ENCODE measurements at regions not wholly inside any gene's neighbourhood (a gene's known extent, or its start where the extent isn't known, plus 50 kb on each side); places are given as distances from the start of the nearest gene placed in this dataset.

DNA sequence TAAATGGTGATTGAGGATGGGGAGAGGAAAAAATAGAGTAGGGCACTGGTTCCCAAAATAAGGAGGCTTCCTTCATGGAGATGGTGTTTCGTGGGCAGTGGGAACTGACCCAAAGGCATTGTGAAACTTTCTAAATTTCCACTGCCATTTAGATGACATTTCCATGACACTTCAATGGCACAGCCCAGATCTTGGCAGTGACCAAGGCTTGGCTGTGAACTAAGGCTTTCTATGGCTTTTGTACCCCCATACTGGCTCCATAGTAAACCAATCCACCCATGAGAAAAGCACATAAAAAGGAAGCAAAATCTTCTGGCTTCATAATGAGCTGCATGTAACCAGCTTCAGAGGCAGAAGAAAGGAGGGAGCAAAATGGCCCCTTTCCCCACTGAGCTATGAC lies 321.0 kb upstream of the TLE4 start:
- DNase-seq = no peak
- Histone ChIP-seq H3K27ac (no peak overlapping the region), H3K27me3 (no peaks in the 10 kb centered on the region), H3K4me1 (no peaks in the 10 kb centered on the region), H3K4me3 (no peak overlapping the region), H3K9me3 (no peaks in the 10 kb centered on the region), H3K36me3 (ENCODE audit: low read depth, missing control alignments) (no peaks in the 10 kb centered on the region)
- TF ChIP-seq POLR2A (IDR thresholded peaks at IDR 0.05) = no peak
- TF ChIP-seq, protein P1, sequence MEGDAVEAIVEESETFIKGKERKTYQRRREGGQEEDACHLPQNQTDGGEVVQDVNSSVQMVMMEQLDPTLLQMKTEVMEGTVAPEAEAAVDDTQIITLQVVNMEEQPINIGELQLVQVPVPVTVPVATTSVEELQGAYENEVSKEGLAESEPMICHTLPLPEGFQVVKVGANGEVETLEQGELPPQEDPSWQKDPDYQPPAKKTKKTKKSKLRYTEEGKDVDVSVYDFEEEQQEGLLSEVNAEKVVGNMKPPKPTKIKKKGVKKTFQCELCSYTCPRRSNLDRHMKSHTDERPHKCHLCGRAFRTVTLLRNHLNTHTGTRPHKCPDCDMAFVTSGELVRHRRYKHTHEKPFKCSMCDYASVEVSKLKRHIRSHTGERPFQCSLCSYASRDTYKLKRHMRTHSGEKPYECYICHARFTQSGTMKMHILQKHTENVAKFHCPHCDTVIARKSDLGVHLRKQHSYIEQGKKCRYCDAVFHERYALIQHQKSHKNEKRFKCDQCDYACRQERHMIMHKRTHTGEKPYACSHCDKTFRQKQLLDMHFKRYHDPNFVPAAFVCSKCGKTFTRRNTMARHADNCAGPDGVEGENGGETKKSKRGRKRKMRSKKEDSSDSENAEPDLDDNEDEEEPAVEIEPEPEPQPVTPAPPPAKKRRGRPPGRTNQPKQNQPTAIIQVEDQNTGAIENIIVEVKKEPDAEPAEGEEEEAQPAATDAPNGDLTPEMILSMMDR (IDR thresholded peaks at IDR 0.05) = no peak
- intact Hi-C loops (cut with DNase I; ENCODE audit: low total_unique reads) = no loop called here
- WGBS, 2 donors = 93 to 100% methylated on average over 1 of the region's 1 CpG

GRCh38 chr9:79254900-79255650 lies 316.7 kb upstream of the TLE4 start:
- WGBS, 2 donors = 75% methylated on average over 8 of the region's 8 CpGs
- DNase-seq = no peak
- H3K36me3 ChIP-seq (ENCODE audit: low read depth, missing control alignments) = no peaks in the 10 kb centered on the region
- no peaks in the 10 kb centered on the region for H3K9me3 ChIP-seq
- no peaks in the 10 kb centered on the region for H3K27me3 ChIP-seq
- no peaks in the 10 kb centered on the region for H3K4me1 ChIP-seq
- no peak overlapping the region for H3K27ac ChIP-seq
- TF ChIP-seq, protein P1 (IDR thresholded peaks at IDR 0.05) = no peak
- TF ChIP-seq POLR2A (IDR thresholded peaks at IDR 0.05) = no peak
- intact Hi-C loops (cut with DNase I; ENCODE audit: low total_unique reads) = no loop called here
- no peak overlapping the region for H3K4me3 ChIP-seq

DNA sequence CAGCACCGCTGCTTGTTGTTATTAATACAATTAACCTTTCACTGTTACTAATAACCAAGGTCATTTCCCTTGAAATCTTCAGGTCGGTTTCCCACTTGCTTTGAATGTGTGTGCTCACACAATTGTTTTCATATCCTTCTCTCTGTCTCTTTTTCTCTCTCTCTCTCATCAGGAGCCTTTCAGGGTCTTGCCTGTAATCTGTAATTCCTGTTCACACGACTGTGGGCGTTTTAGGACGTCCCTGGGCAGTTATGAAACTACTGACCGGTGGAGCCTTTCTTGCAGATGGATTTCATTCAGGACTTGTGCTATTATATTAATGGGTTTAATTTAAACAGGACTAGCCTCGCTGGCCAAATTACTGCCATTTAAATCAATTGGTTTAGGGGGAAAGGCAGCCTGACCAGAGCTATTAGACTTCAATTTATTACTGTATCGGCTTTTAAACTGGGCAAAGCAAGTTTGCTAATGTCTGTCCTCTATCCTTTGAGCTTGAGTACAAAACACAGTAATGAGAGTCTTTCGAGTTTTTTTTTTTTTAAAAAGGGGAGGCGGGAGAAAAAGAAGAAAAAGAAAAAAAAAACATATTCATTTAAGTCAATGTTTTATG lies 316.0 kb upstream of the TLE4 start:
- no peak for DNase-seq
- no peaks in the 10 kb centered on the region for H3K4me1 ChIP-seq
- no peaks in the 10 kb centered on the region for H3K27me3 ChIP-seq
- no peak overlapping the region for H3K4me3 ChIP-seq
- WGBS, 2 donors = 39 to 48% methylated on average over 10 of the region's 10 CpGs
- H3K36me3 ChIP-seq (ENCODE audit: low read depth, missing control alignments) = no peaks in the 10 kb centered on the region
- intact Hi-C loops (cut with DNase I; ENCODE audit: low total_unique reads) = no loop called here
- no peaks in the 10 kb centered on the region for H3K9me3 ChIP-seq
- no peak overlapping the region for H3K27ac ChIP-seq
- TF ChIP-seq, protein P1 (IDR thresholded peaks at IDR 0.05) = no peak
- TF ChIP-seq POLR2A (IDR thresholded peaks at IDR 0.05) = no peak

DNA sequence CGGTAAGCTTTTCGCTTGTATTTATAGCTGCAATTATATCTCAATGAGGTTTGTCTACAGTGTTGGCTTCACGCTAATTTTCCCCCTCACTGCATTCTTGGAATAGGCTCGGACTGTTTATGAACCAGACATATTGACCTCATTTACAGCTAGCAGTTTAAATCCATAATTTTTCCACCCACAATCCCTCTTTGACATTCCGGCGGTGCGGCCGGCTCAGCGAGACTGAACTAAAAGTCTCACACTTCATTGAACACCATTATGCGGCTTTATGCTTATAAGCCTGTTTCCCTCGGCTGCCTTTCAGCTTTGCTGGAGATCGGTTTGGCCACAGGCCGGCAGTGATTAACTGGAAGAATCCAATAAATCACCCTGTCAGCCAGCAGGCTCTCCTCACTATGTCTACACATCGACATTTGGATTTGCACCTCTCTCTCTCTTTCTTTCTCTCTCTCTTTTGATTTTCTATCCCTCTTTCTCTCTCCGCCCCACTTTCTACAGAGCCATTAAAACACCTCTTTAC lies 315.0 kb upstream of the TLE4 start:
- H3K4me3 ChIP-seq = no peak overlapping the region
- H3K4me1 ChIP-seq = no peaks in the 10 kb centered on the region
- no peak for TF ChIP-seq POLR2A (IDR thresholded peaks at IDR 0.05)
- TF ChIP-seq, protein P1 (IDR thresholded peaks at IDR 0.05) = no peak
- intact Hi-C loops (cut with DNase I; ENCODE audit: low total_unique reads) = no loop called here
- H3K27ac ChIP-seq = no peak overlapping the region
- DNase-seq = no peak
- H3K9me3 ChIP-seq = no peaks in the 10 kb centered on the region
- H3K36me3 ChIP-seq (ENCODE audit: low read depth, missing control alignments) = no peaks in the 10 kb centered on the region
- 28 to 34% methylated on average over 15 of the region's 15 CpGs for WGBS, 2 donors
- H3K27me3 ChIP-seq = no peaks in the 10 kb centered on the region

Data from testis (tissue), 2 donors.